ENCODE measurements at regions not wholly inside any gene's neighbourhood (a gene's known extent, or its start where the extent isn't known, plus 50 kb on each side); places are given as distances from the start of the nearest gene placed in this dataset.
"Not testable (repeated sequence)": the region's sequence is repeated elsewhere in the genome, so short reads cannot be mapped to it uniquely, and the experiment has no call there.

- no peak for DNase-seq
Observed at GRCh38 chrX:34576864-34577263, 80.2 kb downstream of the TMEM47 start.

- no peak for DNase-seq
Observed at GRCh38 chrX:34565981-34566380, 91.1 kb downstream of the TMEM47 start.

- no peak for DNase-seq
Observed at GRCh38 chrX:34563804-34564203, 93.3 kb downstream of the TMEM47 start.

- DNase-seq = no peak
Observed at GRCh38 chrX:34563061-34563460, 94.0 kb downstream of the TMEM47 start.

GRCh38 chrX:34562006-34562405 lies 95.1 kb downstream of the TMEM47 start:
- no peak for DNase-seq

GRCh38 chrX:34560180-34560579 lies 96.9 kb downstream of the TMEM47 start:
- no peak for DNase-seq

GRCh38 chrX:34559325-34559724 lies 97.8 kb downstream of the TMEM47 start:
- DNase-seq = no peak

- no peak for DNase-seq
Observed at GRCh38 chrX:34557733-34558132, 99.4 kb downstream of the TMEM47 start.

- DNase-seq = no peak
Observed at GRCh38 chrX:34555481-34555880, 101.6 kb downstream of the TMEM47 start.

- no peak for DNase-seq
Observed at GRCh38 chrX:34546366-34546765, 110.7 kb downstream of the TMEM47 start.

GRCh38 chrX:34528081-34528480 lies 129.0 kb downstream of the TMEM47 start:
- no peak for DNase-seq

- DNase-seq = peak in 1 of 3 donors; percentile 0
Observed at GRCh38 chrX:34521563-34521962, 135.5 kb downstream of the TMEM47 start.

GRCh38 chrX:34509394-34509793 lies 147.7 kb downstream of the TMEM47 start:
- DNase-seq = no peak

- DNase-seq = no peak
Observed at GRCh38 chrX:34503119-34503518, 154.0 kb downstream of the TMEM47 start.

GRCh38 chrX:34493086-34493485 lies 164.0 kb downstream of the TMEM47 start:
- DNase-seq = no peak

- DNase-seq = no peak
Observed at GRCh38 chrX:34491126-34491525, 166.0 kb downstream of the TMEM47 start.

GRCh38 chrX:34487364-34487763 lies 169.7 kb downstream of the TMEM47 start:
- no peak for DNase-seq

- no peak for DNase-seq
Observed at GRCh38 chrX:34483980-34484379, 173.1 kb downstream of the TMEM47 start.

- no peak for DNase-seq
Observed at GRCh38 chrX:34470507-34470906, 186.6 kb downstream of the TMEM47 start.

- DNase-seq = no peak
Observed at GRCh38 chrX:34467437-34467836, 189.6 kb downstream of the TMEM47 start.

GRCh38 chrX:34463220-34463619 lies 193.9 kb downstream of the TMEM47 start:
- not testable (repeated sequence) for DNase-seq

GRCh38 chrX:34457850-34458249 lies 199.2 kb downstream of the TMEM47 start:
- not testable (repeated sequence) for DNase-seq

- peak in 1 of 3 donors; percentile 0 for DNase-seq
Observed at GRCh38 chrX:34437586-34437985, 219.5 kb downstream of the TMEM47 start.

GRCh38 chrX:34426334-34426733 lies 230.8 kb downstream of the TMEM47 start:
- no peak for DNase-seq

GRCh38 chrX:34406580-34406979 lies 250.5 kb downstream of the TMEM47 start:
- no peak for DNase-seq

Measured in muscle of back (tissue), 3 donors.